ENCODE measurements at regions not wholly inside any gene's neighbourhood (a gene's known extent, or its start where the extent isn't known, plus 50 kb on each side); places are given as distances from the start of the nearest gene placed in this dataset.
"Not testable (repeated sequence)": the region's sequence is repeated elsewhere in the genome, so short reads cannot be mapped to it uniquely, and the experiment has no call there.

- not testable (repeated sequence) for TF ChIP-seq POLR2A (IDR thresholded peaks at IDR 0.05)
- TF ChIP-seq, protein P1, sequence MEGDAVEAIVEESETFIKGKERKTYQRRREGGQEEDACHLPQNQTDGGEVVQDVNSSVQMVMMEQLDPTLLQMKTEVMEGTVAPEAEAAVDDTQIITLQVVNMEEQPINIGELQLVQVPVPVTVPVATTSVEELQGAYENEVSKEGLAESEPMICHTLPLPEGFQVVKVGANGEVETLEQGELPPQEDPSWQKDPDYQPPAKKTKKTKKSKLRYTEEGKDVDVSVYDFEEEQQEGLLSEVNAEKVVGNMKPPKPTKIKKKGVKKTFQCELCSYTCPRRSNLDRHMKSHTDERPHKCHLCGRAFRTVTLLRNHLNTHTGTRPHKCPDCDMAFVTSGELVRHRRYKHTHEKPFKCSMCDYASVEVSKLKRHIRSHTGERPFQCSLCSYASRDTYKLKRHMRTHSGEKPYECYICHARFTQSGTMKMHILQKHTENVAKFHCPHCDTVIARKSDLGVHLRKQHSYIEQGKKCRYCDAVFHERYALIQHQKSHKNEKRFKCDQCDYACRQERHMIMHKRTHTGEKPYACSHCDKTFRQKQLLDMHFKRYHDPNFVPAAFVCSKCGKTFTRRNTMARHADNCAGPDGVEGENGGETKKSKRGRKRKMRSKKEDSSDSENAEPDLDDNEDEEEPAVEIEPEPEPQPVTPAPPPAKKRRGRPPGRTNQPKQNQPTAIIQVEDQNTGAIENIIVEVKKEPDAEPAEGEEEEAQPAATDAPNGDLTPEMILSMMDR (IDR thresholded peaks at IDR 0.05): not testable (repeated sequence)
Observed at GRCh38 chr1:146298575-146298897, 69.7 kb upstream of the NOTCH2NLA start.

Measured in adrenal gland (tissue), 5 donors.